ENCODE measurements at regions not wholly inside any gene's neighbourhood (a gene's known extent, or its start where the extent isn't known, plus 50 kb on each side); places are given as distances from the start of the nearest gene placed in this dataset.

DNA sequence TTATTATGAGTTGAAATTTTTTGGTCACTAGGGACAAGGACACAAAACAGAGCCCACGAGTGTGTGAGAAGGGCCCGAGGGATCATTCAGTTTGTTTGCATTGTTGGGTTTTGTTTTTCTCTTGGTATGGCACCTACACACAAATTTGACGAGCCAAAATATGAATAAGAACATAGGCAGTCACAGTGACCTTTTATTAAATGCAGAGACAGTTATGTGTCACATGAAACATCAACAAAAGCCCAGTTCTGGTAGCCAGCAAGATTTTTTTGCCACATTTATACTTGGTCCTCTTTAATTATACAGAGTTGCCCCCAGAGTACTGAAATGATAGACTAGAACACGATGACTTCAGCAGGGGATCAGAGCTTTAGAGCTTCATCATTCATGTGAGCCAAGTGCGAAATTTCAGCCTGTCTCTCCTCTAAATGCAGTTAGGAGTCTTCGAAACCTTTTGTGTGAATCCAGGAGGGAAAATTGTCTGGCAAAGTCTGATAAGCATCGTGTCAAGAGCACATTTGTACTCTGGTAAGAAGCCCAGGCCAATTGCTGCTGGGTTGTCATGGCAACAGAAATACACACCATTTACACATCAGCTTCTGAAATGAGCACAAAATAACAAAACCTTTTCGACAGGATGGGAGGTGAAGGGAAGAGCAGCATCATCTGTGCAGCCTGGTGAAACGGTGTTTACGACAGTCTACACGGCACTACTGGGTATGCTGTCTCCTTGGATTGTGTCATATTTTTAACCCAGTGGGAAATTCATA is 79.2 kb upstream of the RIPOR2 start:
- TF ChIP-seq POLR2AphosphoS5 (IDR thresholded peaks at IDR 0.05), result peak in 1 of 3 donors; percentile 41
- TF ChIP-seq, protein P1, sequence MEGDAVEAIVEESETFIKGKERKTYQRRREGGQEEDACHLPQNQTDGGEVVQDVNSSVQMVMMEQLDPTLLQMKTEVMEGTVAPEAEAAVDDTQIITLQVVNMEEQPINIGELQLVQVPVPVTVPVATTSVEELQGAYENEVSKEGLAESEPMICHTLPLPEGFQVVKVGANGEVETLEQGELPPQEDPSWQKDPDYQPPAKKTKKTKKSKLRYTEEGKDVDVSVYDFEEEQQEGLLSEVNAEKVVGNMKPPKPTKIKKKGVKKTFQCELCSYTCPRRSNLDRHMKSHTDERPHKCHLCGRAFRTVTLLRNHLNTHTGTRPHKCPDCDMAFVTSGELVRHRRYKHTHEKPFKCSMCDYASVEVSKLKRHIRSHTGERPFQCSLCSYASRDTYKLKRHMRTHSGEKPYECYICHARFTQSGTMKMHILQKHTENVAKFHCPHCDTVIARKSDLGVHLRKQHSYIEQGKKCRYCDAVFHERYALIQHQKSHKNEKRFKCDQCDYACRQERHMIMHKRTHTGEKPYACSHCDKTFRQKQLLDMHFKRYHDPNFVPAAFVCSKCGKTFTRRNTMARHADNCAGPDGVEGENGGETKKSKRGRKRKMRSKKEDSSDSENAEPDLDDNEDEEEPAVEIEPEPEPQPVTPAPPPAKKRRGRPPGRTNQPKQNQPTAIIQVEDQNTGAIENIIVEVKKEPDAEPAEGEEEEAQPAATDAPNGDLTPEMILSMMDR (IDR thresholded peaks at IDR 0.05), result no peak
- TF ChIP-seq POLR2A (IDR thresholded peaks at IDR 0.05), result no peak
- TF ChIP-seq EP300 (IDR thresholded peaks at IDR 0.05), result no peak
